ENCODE measurements at regions not wholly inside any gene's neighbourhood (a gene's known extent, or its start where the extent isn't known, plus 50 kb on each side); places are given as distances from the start of the nearest gene placed in this dataset.

DNA sequence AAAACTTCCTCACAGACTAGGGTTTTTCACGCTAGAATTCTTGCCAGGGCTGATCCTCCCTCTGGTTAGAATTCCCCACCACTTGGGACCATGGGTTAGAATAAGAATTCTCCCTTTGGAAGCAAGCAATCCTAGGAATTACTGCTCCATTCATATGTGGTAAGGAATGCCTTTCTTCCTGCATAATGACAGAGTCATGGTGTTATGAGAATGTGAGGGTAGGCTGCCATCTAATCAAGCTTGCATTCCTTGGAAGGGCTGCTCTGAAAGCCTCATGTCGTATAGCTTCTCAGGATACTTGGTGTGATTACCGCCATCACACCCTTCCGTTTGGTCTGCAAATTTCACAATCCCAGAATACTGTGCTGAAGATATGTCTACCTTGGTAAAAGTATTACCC is 1282.4 kb upstream of the PIK3C3 start:
- Histone ChIP-seq H4K20me1 (ENCODE audit: insufficient read depth, low read length) (no peaks in the 10 kb centered on the region), H3K79me2 (ENCODE audit: insufficient read depth, low read depth, low read length) (no peaks in the 10 kb centered on the region), H3K36me3 (ENCODE audit: insufficient read depth, low read length) (no peaks in the 10 kb centered on the region), H3K27ac (ENCODE audit: low read depth, low read length, poor library complexity, severe bottlenecking) (no peak overlapping the region), H2AFZ (ENCODE audit: low read length) (no peak overlapping the region), H3K9me2 (ENCODE audit: insufficient read depth, low read length) (no peaks in the 10 kb centered on the region), H3K4me2 (ENCODE audit: low read length) (no peak overlapping the region), H3K4me3 (ENCODE audit: low read depth, low read length, poor library complexity, severe bottlenecking) (no peak overlapping the region), H3K9me3 (ENCODE audit: low read length) (no peaks in the 10 kb centered on the region), H3K4me1 (ENCODE audit: insufficient read depth, low read length, poor library complexity, severe bottlenecking) (no peaks in the 10 kb centered on the region)
- no peak for DNase-seq (ENCODE audit: low spot score)
- intact Hi-C loops (cut with micrococcal nuclease; ENCODE audit: unreplicated experiment): no loop called here
- no peak for TF ChIP-seq EZH2phosphoT487 (IDR thresholded peaks at IDR 0.05; ENCODE audit: borderline replicate concordance, low read depth, low read length)
- no peak for TF ChIP-seq CTCF (conservative IDR thresholded peaks at IDR 0.05; ENCODE audit: low read length)
- BruUV-seq (replicated peaks): no TSS peak
- POLR2A ChIA-PET: no interaction called here
- CTCF ChIA-PET (ENCODE audit: unreplicated experiment): no interaction called here

GRCh38 chr18:40670668-40671375 is 1284.2 kb upstream of the PIK3C3 start:
- Histone ChIP-seq H3K4me2 (ENCODE audit: low read length) (no peak overlapping the region), H4K20me1 (ENCODE audit: insufficient read depth, low read length) (no peaks in the 10 kb centered on the region), H3K4me3 (ENCODE audit: low read depth, low read length, poor library complexity, severe bottlenecking) (no peak overlapping the region), H2AFZ (ENCODE audit: low read length) (no peak overlapping the region), H3K36me3 (ENCODE audit: insufficient read depth, low read length) (no peaks in the 10 kb centered on the region), H3K9me2 (ENCODE audit: insufficient read depth, low read length) (no peaks in the 10 kb centered on the region), H3K9me3 (ENCODE audit: low read length) (no peaks in the 10 kb centered on the region), H3K27ac (ENCODE audit: low read depth, low read length, poor library complexity, severe bottlenecking) (no peak overlapping the region), H3K4me1 (ENCODE audit: insufficient read depth, low read length, poor library complexity, severe bottlenecking) (no peaks in the 10 kb centered on the region), H3K79me2 (ENCODE audit: insufficient read depth, low read depth, low read length) (no peaks in the 10 kb centered on the region)
- BruUV-seq (replicated peaks): no TSS peak
- intact Hi-C loops (cut with micrococcal nuclease; ENCODE audit: unreplicated experiment): no loop called here
- ChIA-PET CTCF (ENCODE audit: unreplicated experiment) (no interaction called here), POLR2A (no interaction called here)
- DNase-seq (ENCODE audit: low spot score): no peak
- TF ChIP-seq CTCF (conservative IDR thresholded peaks at IDR 0.05; ENCODE audit: low read length) (no peak), EZH2phosphoT487 (IDR thresholded peaks at IDR 0.05; ENCODE audit: borderline replicate concordance, low read depth, low read length) (no peak)

GRCh38 chr18:40662898-40663437 is 1292.1 kb upstream of the PIK3C3 start:
- no peaks in the 10 kb centered on the region for H3K36me3 ChIP-seq (ENCODE audit: insufficient read depth, low read length)
- ChIA-PET CTCF (ENCODE audit: unreplicated experiment) (no interaction called here), POLR2A (no interaction called here)
- no peak overlapping the region for H3K4me3 ChIP-seq (ENCODE audit: low read depth, low read length, poor library complexity, severe bottlenecking)
- no TSS peak for BruUV-seq (replicated peaks)
- H2AFZ ChIP-seq (ENCODE audit: low read length): no peak overlapping the region
- no peaks in the 10 kb centered on the region for H3K4me1 ChIP-seq (ENCODE audit: insufficient read depth, low read length, poor library complexity, severe bottlenecking)
- intact Hi-C loops (cut with micrococcal nuclease; ENCODE audit: unreplicated experiment): no loop called here
- DNase-seq (ENCODE audit: low spot score): no peak
- no peak overlapping the region for H3K4me2 ChIP-seq (ENCODE audit: low read length)
- no peak overlapping the region for H3K27ac ChIP-seq (ENCODE audit: low read depth, low read length, poor library complexity, severe bottlenecking)
- no peaks in the 10 kb centered on the region for H3K79me2 ChIP-seq (ENCODE audit: insufficient read depth, low read depth, low read length)
- no peaks in the 10 kb centered on the region for H4K20me1 ChIP-seq (ENCODE audit: insufficient read depth, low read length)
- H3K9me2 ChIP-seq (ENCODE audit: insufficient read depth, low read length): no peaks in the 10 kb centered on the region
- TF ChIP-seq CTCF (conservative IDR thresholded peaks at IDR 0.05; ENCODE audit: low read length) (no peak), EZH2phosphoT487 (IDR thresholded peaks at IDR 0.05; ENCODE audit: borderline replicate concordance, low read depth, low read length) (no peak)
- no peaks in the 10 kb centered on the region for H3K9me3 ChIP-seq (ENCODE audit: low read length)
